ENCODE measurements at regions not wholly inside any gene's neighbourhood (a gene's known extent, or its start where the extent isn't known, plus 50 kb on each side); places are given as distances from the start of the nearest gene placed in this dataset.

DNA sequence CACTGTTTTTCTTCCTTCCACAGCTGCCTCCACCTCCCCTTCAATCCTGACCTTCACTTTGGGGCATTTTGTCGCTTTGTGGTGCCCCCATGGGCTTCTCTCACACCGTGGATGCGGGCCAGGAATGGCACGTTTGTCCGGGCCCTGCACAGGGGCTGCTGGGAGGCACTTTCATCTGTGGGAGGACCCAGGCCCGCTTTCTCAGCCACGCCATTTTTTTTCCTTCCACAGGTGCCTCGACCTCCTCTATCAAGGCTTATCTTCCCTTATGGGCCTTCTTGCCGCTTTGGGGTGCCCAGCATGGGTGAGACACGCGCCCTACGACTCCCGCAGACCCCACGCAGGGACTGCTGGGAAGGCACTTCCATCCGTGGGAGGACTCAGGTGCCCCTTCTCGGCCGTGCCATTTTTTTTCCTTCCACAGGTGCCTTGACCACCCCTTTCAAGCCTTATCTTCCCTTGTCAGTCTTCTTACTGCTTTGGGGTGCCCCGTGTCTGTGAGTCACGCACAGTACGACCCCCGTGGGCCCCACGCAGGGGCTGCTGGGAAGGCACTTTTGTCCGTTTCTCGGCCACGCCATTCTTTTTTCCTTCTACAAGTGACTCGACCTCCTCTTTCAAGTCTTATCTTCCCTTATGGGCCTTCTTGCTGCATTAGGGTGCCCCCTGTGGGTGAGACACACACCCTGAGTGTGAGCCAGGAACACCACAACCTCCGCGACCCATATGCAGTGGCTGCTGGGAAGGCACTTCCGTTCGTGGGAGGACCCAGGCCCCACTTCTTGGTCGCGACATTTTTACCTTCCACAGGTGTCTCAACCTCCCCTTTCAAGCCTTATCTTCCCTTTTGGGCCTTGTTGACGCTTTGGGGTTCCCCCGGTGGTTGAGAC is 270.7 kb downstream of the ALG10 start:
- no peak for DNase-seq
- H3K36me3 ChIP-seq (ENCODE audit: low read depth, missing control alignments) = no peaks in the 10 kb centered on the region

DNA sequence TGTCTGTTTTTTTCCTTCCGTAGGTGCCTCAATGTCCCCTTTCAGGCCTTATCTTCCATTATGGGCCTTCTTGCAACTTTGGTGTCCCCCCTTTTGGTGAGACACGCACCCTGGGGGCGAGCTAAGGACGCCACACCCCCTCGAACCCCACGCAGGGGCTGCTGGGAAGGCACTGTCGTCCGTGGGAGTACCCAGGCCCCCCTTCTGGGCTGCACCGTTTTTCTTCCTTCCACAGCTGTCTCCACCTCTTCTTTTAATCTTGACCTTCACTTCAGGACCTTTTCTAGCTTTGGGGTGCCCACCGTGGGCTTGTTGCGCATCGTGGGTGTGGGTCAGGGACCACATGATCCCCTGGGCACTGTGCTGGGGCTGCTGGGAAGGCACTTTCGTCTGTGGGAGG is 271.8 kb downstream of the ALG10 start:
- no peaks in the 10 kb centered on the region for H3K9me3 ChIP-seq
- intact Hi-C loops (cut with DNase I; ENCODE audit: low total_unique reads) = no loop called here
- no peak for DNase-seq

More for the DNA sequence above, 270.7 kb downstream of the ALG10 start:
- no peak overlapping the region for H3K27ac ChIP-seq
- H3K4me3 ChIP-seq = no peak overlapping the region
- intact Hi-C loops (cut with DNase I; ENCODE audit: low total_unique reads) = no loop called here
- no peaks in the 10 kb centered on the region for H3K4me1 ChIP-seq
- H3K27me3 ChIP-seq = no peaks in the 10 kb centered on the region
- TF ChIP-seq, protein P1, sequence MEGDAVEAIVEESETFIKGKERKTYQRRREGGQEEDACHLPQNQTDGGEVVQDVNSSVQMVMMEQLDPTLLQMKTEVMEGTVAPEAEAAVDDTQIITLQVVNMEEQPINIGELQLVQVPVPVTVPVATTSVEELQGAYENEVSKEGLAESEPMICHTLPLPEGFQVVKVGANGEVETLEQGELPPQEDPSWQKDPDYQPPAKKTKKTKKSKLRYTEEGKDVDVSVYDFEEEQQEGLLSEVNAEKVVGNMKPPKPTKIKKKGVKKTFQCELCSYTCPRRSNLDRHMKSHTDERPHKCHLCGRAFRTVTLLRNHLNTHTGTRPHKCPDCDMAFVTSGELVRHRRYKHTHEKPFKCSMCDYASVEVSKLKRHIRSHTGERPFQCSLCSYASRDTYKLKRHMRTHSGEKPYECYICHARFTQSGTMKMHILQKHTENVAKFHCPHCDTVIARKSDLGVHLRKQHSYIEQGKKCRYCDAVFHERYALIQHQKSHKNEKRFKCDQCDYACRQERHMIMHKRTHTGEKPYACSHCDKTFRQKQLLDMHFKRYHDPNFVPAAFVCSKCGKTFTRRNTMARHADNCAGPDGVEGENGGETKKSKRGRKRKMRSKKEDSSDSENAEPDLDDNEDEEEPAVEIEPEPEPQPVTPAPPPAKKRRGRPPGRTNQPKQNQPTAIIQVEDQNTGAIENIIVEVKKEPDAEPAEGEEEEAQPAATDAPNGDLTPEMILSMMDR (IDR thresholded peaks at IDR 0.05) = no peak
- TF ChIP-seq POLR2A (IDR thresholded peaks at IDR 0.05) = no peak
- no peaks in the 10 kb centered on the region for H3K9me3 ChIP-seq
- WGBS, 2 donors = 58 to 59% methylated on average over 34 of the region's 34 CpGs

DNA sequence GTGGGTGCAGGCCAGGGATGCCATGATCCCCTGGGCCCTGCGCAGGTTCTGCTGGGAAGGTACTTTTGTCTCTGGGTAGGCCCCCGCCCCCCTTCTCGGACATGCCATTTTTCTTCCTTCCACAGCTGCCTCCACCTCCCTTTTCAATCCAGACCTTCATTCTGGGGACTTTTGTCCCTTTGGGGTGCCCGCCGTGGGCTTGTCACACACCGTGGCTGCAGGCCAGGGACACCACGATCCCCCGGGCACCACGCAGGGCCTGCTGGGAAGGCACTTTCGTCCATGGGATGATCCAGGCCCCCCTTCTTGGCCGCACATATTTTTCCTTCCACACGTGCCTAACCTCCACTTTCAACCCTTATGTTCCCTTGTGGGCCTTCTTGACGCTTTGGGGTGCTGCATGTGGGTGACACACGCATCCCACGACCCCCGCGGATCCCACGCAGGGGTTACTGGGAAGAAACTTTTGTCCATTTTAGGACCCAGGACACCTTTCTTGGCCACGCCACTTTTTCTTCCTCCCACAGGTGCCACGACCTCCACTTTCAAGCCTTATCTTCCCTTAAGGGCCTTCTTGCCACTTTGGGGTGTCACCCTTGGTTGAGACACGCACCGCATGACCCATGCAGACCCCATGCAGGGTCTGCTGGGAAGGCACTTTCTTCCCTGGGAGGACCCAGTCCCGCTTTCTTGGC is 272.5 kb downstream of the ALG10 start:
- Histone ChIP-seq H3K9me3 (no peaks in the 10 kb centered on the region), H3K36me3 (ENCODE audit: low read depth, missing control alignments) (no peaks in the 10 kb centered on the region), H3K4me1 (no peaks in the 10 kb centered on the region), H3K27me3 (no peaks in the 10 kb centered on the region), H3K27ac (no peak overlapping the region), H3K4me3 (no peak overlapping the region)
- TF ChIP-seq POLR2A (IDR thresholded peaks at IDR 0.05) = no peak
- TF ChIP-seq, protein P1 (IDR thresholded peaks at IDR 0.05) = no peak
- intact Hi-C loops (cut with DNase I; ENCODE audit: low total_unique reads) = no loop called here
- DNase-seq = peak; percentile 4
- 51 to 65% methylated on average over 23 of the region's 23 CpGs for WGBS, 2 donors

More for the DNA sequence above, 271.8 kb downstream of the ALG10 start:
- WGBS, 2 donors = 51 to 56% methylated on average over 13 of the region's 13 CpGs
- no peaks in the 10 kb centered on the region for H3K36me3 ChIP-seq (ENCODE audit: low read depth, missing control alignments)
- H3K4me1 ChIP-seq = no peaks in the 10 kb centered on the region
- H3K4me3 ChIP-seq = no peak overlapping the region
- H3K27me3 ChIP-seq = no peaks in the 10 kb centered on the region
- TF ChIP-seq, protein P1 (IDR thresholded peaks at IDR 0.05) = no peak
- no peak for TF ChIP-seq POLR2A (IDR thresholded peaks at IDR 0.05)
- no peak overlapping the region for H3K27ac ChIP-seq

DNA sequence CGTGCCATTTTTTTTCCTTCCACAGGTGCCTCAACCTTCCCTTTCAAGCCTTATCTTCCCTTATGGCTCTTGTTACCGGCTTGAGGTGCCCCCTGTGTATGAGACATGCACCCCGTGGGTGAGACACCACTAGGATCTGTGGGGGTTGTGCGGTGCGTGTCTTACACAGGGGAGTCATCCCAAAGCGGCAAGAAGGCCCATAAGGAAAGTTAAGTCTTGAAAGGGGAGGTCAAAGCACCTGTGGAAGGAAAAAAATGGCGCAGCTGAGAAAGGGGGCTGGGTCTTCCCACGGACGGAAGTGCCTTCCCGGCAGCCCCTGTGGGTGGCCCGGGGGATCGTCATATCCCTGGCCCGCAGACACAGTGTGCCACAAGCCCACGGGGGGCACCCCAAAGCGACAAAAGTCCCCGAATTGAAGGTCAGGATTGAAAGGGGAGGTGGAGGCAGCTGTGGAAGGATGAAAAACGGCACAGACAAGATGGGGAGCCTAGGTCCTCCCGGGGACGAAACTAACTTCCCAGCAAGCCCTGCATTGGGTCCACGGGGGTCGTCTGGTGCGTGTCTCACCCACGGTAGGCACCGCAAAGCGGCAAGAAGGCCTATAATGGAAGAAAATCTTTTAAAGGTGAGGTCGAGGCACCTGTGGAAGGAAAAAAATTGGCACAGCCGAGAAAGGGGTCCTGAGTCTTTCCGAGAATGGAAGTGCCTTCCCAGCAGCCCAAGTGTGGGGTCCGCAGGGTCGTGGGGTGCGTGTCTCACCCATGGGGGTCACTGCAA is 273.3 kb downstream of the ALG10 start:
- TF ChIP-seq POLR2A (IDR thresholded peaks at IDR 0.05) = no peak
- TF ChIP-seq, protein P1 (IDR thresholded peaks at IDR 0.05) = no peak
- no peaks in the 10 kb centered on the region for H3K36me3 ChIP-seq (ENCODE audit: low read depth, missing control alignments)
- no peak overlapping the region for H3K4me3 ChIP-seq
- 47 to 61% methylated on average over 28 to 31 of the region's 31 CpGs for WGBS, 2 donors
- DNase-seq = no peak
- no peak overlapping the region for H3K27ac ChIP-seq
- H3K4me1 ChIP-seq = no peaks in the 10 kb centered on the region
- intact Hi-C loops (cut with DNase I; ENCODE audit: low total_unique reads) = no loop called here
- H3K9me3 ChIP-seq = no peaks in the 10 kb centered on the region
- no peaks in the 10 kb centered on the region for H3K27me3 ChIP-seq

Data from testis (tissue), 2 donors.